ENCODE measurements at regions not wholly inside any gene's neighbourhood (a gene's known extent, or its start where the extent isn't known, plus 50 kb on each side); places are given as distances from the start of the nearest gene placed in this dataset.

GRCh38 chrX:97806238-97806637 lies 922.5 kb downstream of the RPA4 start:
- no peak for FAIRE-seq

More at GRCh38 chrX:97806238-97806637, 922.5 kb downstream of the RPA4 start:
- TF ChIP-seq EZH2 (IDR thresholded peaks at IDR 0.05; ENCODE audit: borderline replicate concordance, low read depth, low read length, severe bottlenecking): no peak
- TF ChIP-seq, protein P1, sequence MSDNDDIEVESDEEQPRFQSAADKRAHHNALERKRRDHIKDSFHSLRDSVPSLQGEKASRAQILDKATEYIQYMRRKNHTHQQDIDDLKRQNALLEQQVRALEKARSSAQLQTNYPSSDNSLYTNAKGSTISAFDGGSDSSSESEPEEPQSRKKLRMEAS (IDR thresholded peaks at IDR 0.05; ENCODE audit: insufficient read depth, insufficient read length): no peak
- TF ChIP-seq GATA2 (IDR thresholded peaks at IDR 0.05; ENCODE audit: insufficient read depth, insufficient read length, low read depth, low read length): no peak
- no peak for TF ChIP-seq POLR2AphosphoS5 (IDR thresholded peaks at IDR 0.05; ENCODE audit: insufficient read depth, low read depth, low read length)
- TF ChIP-seq FOS (IDR thresholded peaks at IDR 0.05; ENCODE audit: borderline replicate concordance, insufficient read depth, low read length): no peak
- TF ChIP-seq MYC (IDR thresholded peaks at IDR 0.05; ENCODE audit: low read depth, low read length): no peak
- no peak for TF ChIP-seq JUN (IDR thresholded peaks at IDR 0.05; ENCODE audit: borderline replicate concordance, insufficient read depth, insufficient read length, low read depth)
- no peak for TF ChIP-seq CTCF (IDR thresholded peaks at IDR 0.05; ENCODE audit: extremely low read depth in 1 of 2, insufficient read depth in 1 of 2, low read depth in 1 of 2, low read length in 2 of 2)
- no peak for TF ChIP-seq POLR2A (IDR thresholded peaks at IDR 0.05; ENCODE audit: low read depth, low read length)
- ChIA-PET CTCF (no interaction called here), POLR2A (no interaction called here)
- Histone ChIP-seq H4K20me1 (replicated peaks; ENCODE audit: control insufficient read depth, extremely low read depth, insufficient read depth, low read length) (no peaks in the 10 kb centered on the region), H2AFZ (ENCODE audit: low read depth, low read length) (no peak overlapping the region), H3K9ac (replicated peaks; ENCODE audit: extremely low read depth, insufficient read depth, low read length) (no peak overlapping the region), H3K79me2 (ENCODE audit: control insufficient read depth, insufficient read depth, low read length) (no peaks in the 10 kb centered on the region), H3K9me1 (replicated peaks; ENCODE audit: control insufficient read depth, extremely low read depth, insufficient read depth, low read length) (no peaks in the 10 kb centered on the region), H3K27me3 (ENCODE audit: control insufficient read depth in 2 of 2, insufficient read depth in 2 of 2, low read length in 2 of 2) (no peaks in the 10 kb centered on the region), H3K9me3 (replicated peaks; ENCODE audit: control insufficient read depth, insufficient read depth, low read length) (no peaks in the 10 kb centered on the region), H3K4me3 (replicated peaks in 1 of 3; ENCODE audit: insufficient read depth in 1 of 3, low read depth in 1 of 3, low read length in 3 of 3) (no peak overlapping the region), H3K4me1 (ENCODE audit: control insufficient read depth, extremely low read depth, insufficient read depth, low read length) (no peaks in the 10 kb centered on the region), H3K36me3 (ENCODE audit: control insufficient read depth in 2 of 2, extremely low read depth in 1 of 2, insufficient read depth in 2 of 2, low read length in 2 of 2) (no peaks in the 10 kb centered on the region), H3K4me2 (ENCODE audit: insufficient read depth, low read length) (no peak overlapping the region), H3K27ac (ENCODE audit: insufficient read depth, low read depth, low read length) (no peak overlapping the region)
- dilution Hi-C loops (cut with MboI; ENCODE audit: extremely low pct_ligation_motif_present, low sequenced_read_pairs) (no loop called here), intact Hi-C loops (cut with micrococcal nuclease) (no loop called here)
- no TSS peak for BruUV-seq (replicated peaks)
- no peak for DNase-seq (ENCODE audit: low read depth, low spot score)
